ENCODE measurements at regions not wholly inside any gene's neighbourhood (a gene's known extent, or its start where the extent isn't known, plus 50 kb on each side); places are given as distances from the start of the nearest gene placed in this dataset.

GRCh38 chr17:77837917-77838316 is 120.6 kb upstream of the TNRC6C start:
- TF ChIP-seq CTCF (IDR thresholded peaks at IDR 0.05): no peak
- no peak for TF ChIP-seq POLR2A (IDR thresholded peaks at IDR 0.05; ENCODE audit: low read depth)
